GM21786 (cell line): ENCODE measurements at regions not wholly inside any gene's neighbourhood (a gene's known extent, or its start where the extent isn't known, plus 50 kb on each side); places are given as distances from the start of the nearest gene placed in this dataset.

Experiments used
- ATAC-seq: cut with Tn5 transposase; IDR thresholded peaks from one replicate; pipeline ENCODE4 v1.9.1; 2021; ENCODE audit not compliant: unreplicated experiment

DNA sequence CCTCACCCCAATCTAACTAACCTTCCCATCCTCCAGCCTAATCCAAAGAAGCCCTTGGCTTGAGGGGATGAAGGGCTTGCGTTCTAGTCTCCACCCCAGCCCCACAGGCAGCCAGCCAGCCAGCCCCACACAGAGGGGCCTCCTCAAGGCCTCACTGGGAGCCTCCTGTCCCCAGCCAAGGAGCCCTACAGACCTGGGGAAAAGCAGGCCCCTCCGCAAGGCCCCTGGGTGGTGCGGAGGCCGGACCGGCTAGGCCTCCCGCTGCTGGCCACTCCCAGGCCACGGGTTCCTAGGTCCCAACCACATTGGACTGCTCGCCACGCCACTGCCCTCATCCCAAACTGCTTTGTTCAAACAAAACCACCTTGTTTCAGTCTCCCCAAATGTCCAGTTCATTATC lies 78.0 kb downstream of the ZIC5 start:
- ATAC-seq, result no peak

GRCh38 chr13:99892866-99893504 lies 78.6 kb downstream of the ZIC5 start:
- ATAC-seq, result no peak

DNA sequence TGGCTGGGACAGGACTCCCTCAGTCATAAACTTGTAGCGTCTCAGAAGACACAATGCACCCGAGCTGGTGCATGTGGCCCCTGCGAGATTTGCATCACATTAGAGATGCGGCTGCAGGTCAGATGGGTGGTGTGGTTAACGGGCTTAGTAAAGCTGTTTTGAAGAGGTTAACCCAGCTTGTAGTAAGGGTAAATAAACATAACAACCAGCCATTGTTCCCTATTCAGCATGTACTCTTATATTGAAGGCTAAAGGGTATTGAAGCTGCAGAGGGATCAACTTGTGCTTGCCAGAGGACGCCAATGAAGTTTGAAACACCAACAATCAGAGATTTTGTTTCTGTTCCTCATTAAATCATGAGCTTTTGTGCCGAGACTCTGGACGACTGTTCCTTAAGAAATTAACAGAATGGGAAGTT lies 79.4 kb downstream of the ZIC5 start:
- no peak for ATAC-seq

DNA sequence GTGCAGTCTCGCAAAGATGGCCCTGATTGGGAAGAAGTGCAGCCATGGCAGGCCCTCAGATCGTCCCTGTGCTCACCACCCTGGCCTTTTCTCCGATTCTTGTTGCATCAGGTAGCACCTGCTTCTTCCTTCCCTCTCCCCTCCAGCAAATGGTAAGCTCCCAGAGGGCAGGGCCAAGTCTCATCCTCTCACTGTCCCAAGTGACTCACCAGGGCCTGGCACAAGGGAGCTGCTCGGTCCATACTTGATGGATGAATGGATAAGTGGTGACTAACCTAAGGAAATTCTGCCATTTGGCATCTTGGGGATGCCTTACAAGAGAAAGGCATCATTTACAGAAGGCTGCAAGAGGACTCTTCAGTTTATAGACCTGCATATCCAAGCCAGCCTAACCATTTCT lies 84.9 kb downstream of the ZIC5 start:
- no peak for ATAC-seq

- ATAC-seq, result no peak
Observed at GRCh38 chr13:99884913-99885312, 86.7 kb downstream of the ZIC5 start.

- no peak for ATAC-seq
Observed at GRCh38 chr13:99883805-99884204, 87.8 kb downstream of the ZIC5 start.

- ATAC-seq, result no peak
Observed at GRCh38 chr13:99878921-99879610, 92.5 kb downstream of the ZIC5 start.

DNA sequence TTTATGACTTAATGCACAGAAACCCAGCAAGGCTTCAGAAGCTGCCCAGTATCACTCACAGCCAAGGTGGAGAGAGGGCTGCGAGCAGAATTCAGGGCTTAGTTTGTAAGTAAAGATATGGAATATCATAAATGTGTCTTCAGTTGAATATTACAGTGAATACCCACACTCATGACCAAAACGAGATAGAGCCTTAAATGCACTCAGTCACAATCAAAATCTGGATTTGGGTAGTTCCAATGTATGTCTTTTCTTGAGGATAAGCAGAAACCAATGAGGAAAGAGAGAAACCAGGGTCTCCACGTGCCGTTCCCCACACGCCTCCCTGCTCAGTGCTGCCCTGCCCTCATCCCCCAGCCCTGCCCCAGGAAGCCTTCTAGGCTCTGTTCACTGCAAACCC lies 94.9 kb downstream of the ZIC5 start:
- no peak for ATAC-seq

- no peak for ATAC-seq
Observed at GRCh38 chr13:99875391-99875790, 96.2 kb downstream of the ZIC5 start.

- ATAC-seq, result no peak
Observed at GRCh38 chr13:99873832-99874430, 97.6 kb downstream of the ZIC5 start.

DNA sequence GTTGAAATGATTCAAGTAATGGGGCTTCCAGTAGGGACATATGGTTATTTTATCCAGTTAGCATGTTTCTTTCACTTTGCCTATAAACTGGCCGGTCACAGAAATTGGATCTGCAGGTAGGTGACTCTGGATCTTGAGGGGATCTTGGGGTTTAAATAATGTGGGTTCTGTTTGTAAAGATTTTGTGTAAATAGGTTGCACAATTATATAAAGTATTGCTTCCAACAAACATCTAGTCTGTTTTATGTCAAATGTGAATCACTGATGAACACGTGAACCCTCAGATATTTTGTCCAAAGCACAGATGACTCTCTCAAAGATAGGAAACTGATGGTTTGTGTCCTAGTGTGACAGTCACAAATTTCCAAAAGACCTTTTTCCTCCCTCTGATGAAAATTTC lies 98.4 kb downstream of the ZIC5 start:
- ATAC-seq, result no peak

GRCh38 chr13:99871249-99871898 lies 100.2 kb downstream of the ZIC5 start:
- ATAC-seq, result no peak

DNA sequence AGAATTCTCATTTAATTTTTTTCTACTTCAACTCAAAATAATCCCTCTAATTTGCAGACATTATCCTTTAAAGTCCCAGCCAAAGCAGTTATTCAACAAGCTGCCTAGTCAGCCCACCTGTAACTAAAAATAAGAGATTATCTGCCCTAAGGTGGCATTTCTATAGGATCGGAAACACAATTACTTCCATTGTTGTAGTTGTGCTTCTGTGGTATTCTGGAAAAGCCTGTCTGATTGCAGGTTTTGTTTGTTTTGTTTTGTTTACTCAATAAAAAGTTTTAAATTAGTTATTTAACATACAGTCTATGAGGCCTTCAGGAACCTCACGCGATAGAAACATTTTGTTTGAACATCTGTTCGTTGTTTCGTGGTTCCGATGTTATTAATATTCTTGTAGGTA lies 101.0 kb downstream of the ZIC5 start:
- no peak for ATAC-seq

GRCh38 chr13:99869830-99870229 lies 101.7 kb downstream of the ZIC5 start:
- ATAC-seq, result no peak

DNA sequence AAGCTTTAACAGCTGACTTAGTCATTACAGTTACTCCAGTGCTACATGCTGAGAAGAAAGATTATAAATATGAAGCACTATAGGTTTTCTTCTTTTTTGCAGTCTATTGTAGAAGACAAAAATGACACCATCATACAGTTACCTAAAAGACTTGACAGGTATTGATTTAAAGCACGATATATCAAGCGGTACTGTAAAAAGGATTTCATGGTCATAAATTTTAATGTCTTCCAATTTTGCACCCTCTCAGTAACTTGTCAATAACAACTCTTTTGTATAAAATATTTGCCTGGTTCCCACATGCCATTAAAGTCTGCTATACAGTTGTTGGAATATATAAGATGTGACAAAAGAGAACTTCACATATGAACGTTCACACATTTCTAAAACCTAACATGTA lies 102.8 kb downstream of the ZIC5 start:
- no peak for ATAC-seq

- ATAC-seq, result no peak
Observed at GRCh38 chr13:99867535-99868257, 103.9 kb downstream of the ZIC5 start.

- ATAC-seq, result no peak
Observed at GRCh38 chr13:99866781-99867180, 104.8 kb downstream of the ZIC5 start.

- ATAC-seq, result no peak
Observed at GRCh38 chr13:99865420-99865930, 106.1 kb downstream of the ZIC5 start.

DNA sequence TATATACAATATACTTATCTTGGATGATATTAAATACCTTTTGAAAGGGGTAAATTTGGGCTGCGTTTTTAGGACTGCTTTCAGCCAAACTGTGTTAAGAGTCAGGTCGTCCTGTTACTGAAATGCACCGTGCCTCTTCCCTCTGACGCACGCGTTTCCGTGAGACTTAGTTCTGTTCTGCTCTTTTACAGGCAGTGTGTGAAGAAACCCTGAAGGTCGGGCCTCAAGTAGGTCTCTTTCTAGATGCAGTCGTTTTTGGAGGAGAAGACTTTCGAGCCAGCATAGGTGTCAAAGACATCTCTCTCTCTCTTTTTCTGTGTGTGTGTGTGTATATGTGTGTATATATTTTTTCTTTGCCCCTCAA lies 107.0 kb downstream of the ZIC5 start:
- ATAC-seq, result no peak

DNA sequence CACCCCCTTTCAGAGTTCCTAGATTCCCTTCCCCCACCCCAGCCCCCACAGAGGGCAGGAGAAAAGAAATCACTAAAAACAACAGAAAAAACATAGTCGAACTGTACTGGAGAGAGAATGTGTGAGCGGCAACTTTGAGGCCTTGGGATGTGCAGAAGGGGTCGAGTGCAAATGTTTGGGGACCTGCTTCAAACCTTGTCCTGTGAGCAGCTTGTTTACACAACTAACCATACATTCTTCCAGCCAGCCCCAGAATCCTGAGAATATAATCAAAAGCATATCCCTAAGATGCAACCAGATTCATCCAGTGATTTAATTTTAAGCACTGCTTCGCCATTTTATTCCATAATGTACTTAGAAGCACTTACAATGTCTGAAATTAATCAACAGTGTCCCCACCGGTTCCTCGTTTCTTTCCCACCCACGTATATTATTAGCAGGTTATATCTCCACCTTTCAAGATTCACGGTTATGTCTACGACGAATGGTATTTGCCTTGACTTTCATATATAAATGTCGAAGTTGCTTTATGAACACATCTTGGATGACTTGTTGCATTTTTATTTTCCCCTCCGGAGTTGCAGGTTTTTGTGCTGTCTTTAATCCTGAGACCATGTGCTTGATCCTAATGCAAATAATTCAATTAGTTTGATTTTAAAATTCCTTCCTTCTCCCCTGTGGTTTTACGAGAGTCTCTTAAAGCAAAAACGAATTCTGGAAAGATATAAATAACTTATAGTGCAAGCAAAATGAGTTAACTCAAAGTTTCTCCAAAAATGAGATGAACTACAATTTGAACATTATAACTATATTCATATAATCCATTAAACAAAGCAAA lies 107.6 kb downstream of the ZIC5 start:
- ATAC-seq, result no peak
